HEK293T (cell line): ENCODE measurements at regions not wholly inside any gene's neighbourhood (a gene's known extent, or its start where the extent isn't known, plus 50 kb on each side); places are given as distances from the start of the nearest gene placed in this dataset.

ENCODE experiments used
- CTCF ChIA-PET: fragments of 350-600 bp; formaldehyde crosslinking; extraction: SDS; loops from one replicate; lab custom pipeline; 2021; ENCODE audit warnings: antibody characterized with exemption, inconsistent platforms; lab: Yijun Ruan, JAX
- POLR2A ChIA-PET: fragments of 350-600 bp; formaldehyde crosslinking; extraction: SDS; loops from one replicate; lab custom pipeline; 2020; ENCODE audit warnings: antibody characterized with exemption, inconsistent platforms; lab: Yijun Ruan, JAX
- DNase-seq: peaks from one replicate; pipeline ENCODE4 v3.0.0; 2012; ENCODE audit warnings: mixed read lengths; ENCODE audit errors: extremely low spot score
- ARNT ChIP-seq: fragments of 450-650 bp; IDR thresholded peaks from 2 replicates; pipeline ENCODE4 v1.6.1; 2017; ENCODE audit warnings: mild to moderate bottlenecking
- BHLHE40 ChIP-seq: fragments of 450-650 bp; IDR thresholded peaks from 2 replicates; pipeline ENCODE4 v1.6.1; 2016; ENCODE audit warnings: mild to moderate bottlenecking, moderate library complexity, borderline replicate concordance
- CTBP1 ChIP-seq: fragments of 450-650 bp; IDR thresholded peaks from 2 replicates; pipeline ENCODE4 v1.6.1; 2016; ENCODE audit warnings: borderline replicate concordance
- ELF4 ChIP-seq: fragments of 450-650 bp; IDR thresholded peaks from 2 replicates; pipeline ENCODE4 v1.6.1; 2017; ENCODE audit warnings: antibody characterized with exemption
- FOXA1 ChIP-seq: fragments of 450-650 bp; IDR thresholded peaks from 2 replicates; pipeline ENCODE4 v1.6.1; 2016; ENCODE audit warnings: mild to moderate bottlenecking
- FOXK2 ChIP-seq: fragments of 450-650 bp; IDR thresholded peaks from 2 replicates; pipeline ENCODE4 v1.6.1; 2016; ENCODE audit warnings: mild to moderate bottlenecking
- FOXM1 ChIP-seq: fragments of 450-650 bp; IDR thresholded peaks from 2 replicates; pipeline ENCODE4 v1.6.1; 2017; ENCODE audit warnings: mild to moderate bottlenecking, borderline replicate concordance
- HDGF ChIP-seq: fragments of 450-650 bp; IDR thresholded peaks from 2 replicates; pipeline ENCODE4 v1.6.1; 2017; ENCODE audit warnings: antibody characterized with exemption, borderline replicate concordance
- L3MBTL2 ChIP-seq: fragments of 450-650 bp; conservative IDR thresholded peaks from 2 replicates; pipeline ENCODE4 v1.6.1; 2016; ENCODE audit warnings: mild to moderate bottlenecking
- LEF1 ChIP-seq: fragments of 450-650 bp; IDR thresholded peaks from 2 replicates; pipeline ENCODE4 v1.6.1; 2017; ENCODE audit warnings: mild to moderate bottlenecking, borderline replicate concordance
- NFRKB ChIP-seq: fragments of 450-650 bp; IDR thresholded peaks from 2 replicates; pipeline ENCODE4 v1.6.1; 2016; ENCODE audit warnings: mild to moderate bottlenecking, moderate library complexity
- PKNOX1 ChIP-seq: fragments of 450-650 bp; IDR thresholded peaks from 2 replicates; pipeline ENCODE4 v1.6.1; 2016
- SP1 ChIP-seq: fragments of 450-650 bp; IDR thresholded peaks from 2 replicates; pipeline ENCODE4 v1.6.1; 2017
- SUZ12 ChIP-seq: fragments of 450-650 bp; IDR thresholded peaks from 2 replicates; pipeline ENCODE4 v1.6.1; 2016; ENCODE audit warnings: mild to moderate bottlenecking
- TARDBP ChIP-seq: fragments of 450-650 bp; IDR thresholded peaks from 2 replicates; pipeline ENCODE4 v1.6.1; 2016
- ZNF384 ChIP-seq: fragments of 450-650 bp; IDR thresholded peaks from 2 replicates; pipeline ENCODE4 v1.6.1; 2016

DNA sequence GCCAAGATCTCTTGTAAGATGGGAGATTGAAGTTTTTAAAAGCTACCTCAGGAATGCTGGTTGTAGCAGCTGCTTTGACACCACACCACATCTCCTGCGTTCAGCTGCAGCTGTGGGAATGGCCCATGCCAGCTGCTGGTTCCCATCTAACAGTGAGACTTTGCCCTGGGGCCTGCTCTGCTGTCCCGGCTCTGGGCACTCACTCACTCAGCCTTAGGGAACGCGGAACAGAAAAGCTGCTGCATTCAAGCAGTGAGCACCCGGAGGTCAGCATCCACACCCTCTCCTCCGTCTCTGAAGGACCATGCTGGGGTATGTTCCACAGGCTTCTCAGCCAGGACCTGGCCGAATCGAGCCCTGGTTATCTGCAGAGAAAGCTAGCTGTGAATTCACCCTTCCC, 197.1 kb upstream of the CXCL12 start:
- CTCF ChIA-PET, result no interaction called here
- no peak for DNase-seq
- POLR2A ChIA-PET, result no interaction called here
- TF ChIP-seq FOXM1 (no peak), L3MBTL2 (no peak), NFRKB (no peak), FOXA1 (no peak), ZNF384 (no peak), BHLHE40 (no peak), SP1 (no peak), ELF4 (no peak)

- DNase-seq, result no peak
- CTCF ChIA-PET, result no interaction called here
- POLR2A ChIA-PET, result no interaction called here
- no peak for TF ChIP-seq SUZ12
- TF ChIP-seq FOXM1, result no peak
- no peak for TF ChIP-seq FOXA1
- no peak for TF ChIP-seq L3MBTL2
- TF ChIP-seq HDGF, result no peak
- TF ChIP-seq SP1, result no peak
- TF ChIP-seq TARDBP, result no peak
- TF ChIP-seq ELF4, result no peak
- no peak for TF ChIP-seq CTBP1
- TF ChIP-seq BHLHE40, result no peak
- TF ChIP-seq ZNF384, result no peak
- TF ChIP-seq NFRKB, result no peak
- TF ChIP-seq PKNOX1, result no peak
- no peak for TF ChIP-seq FOXK2
- no peak for TF ChIP-seq LEF1
- no peak for TF ChIP-seq ARNT
These were observed 202.8 kb upstream of the CXCL12 start for GRCh38 chr10:44587488-44588318.

- TF ChIP-seq FOXA1 (no peak), ARNT (0 out of 2 replicates have a peak, but pooled peaks have one; percentile 27), HDGF (no peak), LEF1 (0 out of 2 replicates have a peak, but pooled peaks have one; percentile 46), PKNOX1 (peak; percentile 97), CTBP1 (peak; percentile 83)
- ChIA-PET POLR2A (no interaction called here), CTCF (interaction anchor here (0.8 to 1.3 kb wide), 2 partner anchors 15 to 71 kb away, joined by 4 to 6 read pairs; no protein-coding TSS in a partner anchor)
- DNase-seq, result peak; percentile 20
These were observed 204.5 kb upstream of the CXCL12 start for GRCh38 chr10:44589181-44589943.

GRCh38 chr10:44589944-44590449, 205.1 kb upstream of the CXCL12 start:
- TF ChIP-seq FOXK2, result no peak
- peak; percentile 95 for TF ChIP-seq PKNOX1
- TF ChIP-seq HDGF, result no peak
- no peak for TF ChIP-seq SUZ12
- TF ChIP-seq ARNT, result no peak
- no peak for TF ChIP-seq LEF1
- no peak for TF ChIP-seq ELF4
- no peak for TF ChIP-seq L3MBTL2
- TF ChIP-seq ZNF384, result no peak
- TF ChIP-seq SP1, result no peak
- no peak for TF ChIP-seq CTBP1
- no peak for TF ChIP-seq NFRKB
- no peak for TF ChIP-seq FOXA1
- TF ChIP-seq BHLHE40, result no peak
- 0 out of 2 replicates have a peak, but pooled peaks have one; percentile 7 for TF ChIP-seq FOXM1
- TF ChIP-seq TARDBP, result no peak
- POLR2A ChIA-PET, result no interaction called here
- peak; percentile 26 for DNase-seq
- CTCF ChIA-PET, result no interaction called here

DNA sequence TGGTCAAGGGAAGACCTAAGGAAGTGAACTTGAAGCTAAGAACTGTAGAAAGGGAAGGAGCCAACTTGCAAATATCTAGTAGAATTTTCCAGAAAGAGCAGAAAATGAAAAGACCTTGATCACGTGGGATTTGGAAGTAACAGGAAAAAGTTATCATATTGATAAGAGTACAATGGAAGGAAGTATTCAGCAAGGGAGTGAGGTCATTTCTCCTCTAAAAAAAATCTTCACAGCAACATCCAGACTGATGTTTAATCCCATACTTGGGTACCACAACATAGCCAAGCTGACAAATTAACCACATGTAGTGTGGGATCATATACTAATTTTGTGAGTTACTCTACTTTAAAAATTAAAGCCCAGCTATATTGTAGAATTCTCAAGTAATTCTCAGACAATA, 207.0 kb upstream of the CXCL12 start:
- DNase-seq, result no peak
- POLR2A ChIA-PET, result no interaction called here
- TF ChIP-seq BHLHE40 (no peak), FOXK2 (no peak), FOXM1 (no peak), ELF4 (no peak), LEF1 (no peak), NFRKB (no peak), SUZ12 (no peak), HDGF (no peak), ARNT (no peak), TARDBP (no peak), L3MBTL2 (no peak), SP1 (no peak), ZNF384 (no peak), CTBP1 (no peak), FOXA1 (no peak), PKNOX1 (no peak)
- CTCF ChIA-PET, result no interaction called here
